ENCODE measurements at regions not wholly inside any gene's neighbourhood (a gene's known extent, or its start where the extent isn't known, plus 50 kb on each side); places are given as distances from the start of the nearest gene placed in this dataset.

DNA sequence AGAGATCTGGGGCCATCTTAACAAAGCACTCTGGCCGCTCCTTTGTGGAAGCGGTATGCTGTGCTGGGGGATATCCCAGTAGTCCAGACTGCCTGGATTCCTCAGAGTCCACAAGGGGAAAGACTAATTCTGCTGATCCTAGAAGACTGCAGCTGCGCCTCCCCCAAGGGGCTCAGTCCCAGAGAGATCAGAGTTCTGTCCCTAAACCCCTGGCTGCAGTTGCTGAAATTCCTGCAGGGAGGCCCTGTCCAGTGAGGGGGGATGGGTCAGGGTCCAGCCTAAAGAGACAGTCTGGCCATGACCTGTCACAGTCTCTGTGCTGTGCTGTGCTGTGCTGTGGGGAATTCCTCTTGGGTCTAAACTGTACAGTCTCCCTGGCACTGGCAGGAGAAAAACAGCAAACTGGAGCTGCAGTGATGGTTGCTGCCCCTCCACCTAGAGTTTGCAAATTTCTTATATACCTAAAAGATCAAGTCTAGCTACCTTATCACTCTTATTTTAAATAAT is 575.1 kb upstream of the UBE2E2 start:
- no peak overlapping the region for H3K4me3 ChIP-seq (ENCODE audit: low read depth in 1 of 2, low read length in 2 of 2)
- H3K4me1 ChIP-seq (ENCODE audit: control insufficient read depth in 1 of 2, insufficient read depth in 2 of 2, low read length in 2 of 2) = no peaks in the 10 kb centered on the region

DNA sequence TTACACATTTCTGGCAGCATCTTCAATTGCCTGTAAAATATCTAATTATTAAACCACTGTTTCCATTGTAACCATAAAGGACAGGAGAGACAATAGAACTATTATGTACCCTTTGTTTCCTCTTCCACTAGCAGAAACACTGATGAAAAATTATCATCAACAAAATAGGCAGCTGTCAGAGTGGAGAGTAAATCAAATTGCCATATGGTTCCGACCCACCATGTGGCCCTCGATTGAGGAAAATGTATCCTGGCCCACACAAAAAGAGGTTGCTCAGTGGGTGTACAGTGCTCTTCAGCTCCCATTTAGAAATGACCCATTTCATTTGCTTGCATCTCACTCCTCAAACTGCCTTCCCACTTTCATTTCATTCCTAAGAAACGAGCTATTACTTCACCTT is 570.6 kb upstream of the UBE2E2 start:
- no peak overlapping the region for H3K4me3 ChIP-seq (ENCODE audit: low read depth in 1 of 2, low read length in 2 of 2)
- no peak overlapping the region for H3K27ac ChIP-seq (ENCODE audit: low read depth, low read length)
- no peak overlapping the region for H3K9ac ChIP-seq (ENCODE audit: low read depth in 1 of 2, low read length in 2 of 2)
- no peaks in the 10 kb centered on the region for H3K27me3 ChIP-seq (ENCODE audit: control insufficient read depth in 1 of 2, insufficient read depth in 2 of 2, low read length in 2 of 2)
- peaks cover 0 to under 1% of the 10 kb centered on the region in 2 donors for H3K9me3 ChIP-seq (ENCODE audit: control insufficient read depth in 1 of 2, low read length in 2 of 2)
- no peaks in the 10 kb centered on the region for H3K36me3 ChIP-seq (ENCODE audit: control insufficient read depth in 1 of 2, insufficient read depth in 2 of 2, low read length in 2 of 2)
- H3K4me1 ChIP-seq (ENCODE audit: control insufficient read depth in 1 of 2, insufficient read depth in 2 of 2, low read length in 2 of 2) = no peaks in the 10 kb centered on the region

More for the DNA sequence above, 575.1 kb upstream of the UBE2E2 start:
- Histone ChIP-seq H3K9me3 (ENCODE audit: control insufficient read depth in 1 of 2, low read length in 2 of 2) (peaks cover 4% of the 10 kb centered on the region in 2 donors), H3K36me3 (ENCODE audit: control insufficient read depth in 1 of 2, insufficient read depth in 2 of 2, low read length in 2 of 2) (no peaks in the 10 kb centered on the region), H3K27me3 (ENCODE audit: control insufficient read depth in 1 of 2, insufficient read depth in 2 of 2, low read length in 2 of 2) (no peaks in the 10 kb centered on the region), H3K9ac (ENCODE audit: low read depth in 1 of 2, low read length in 2 of 2) (no peak overlapping the region), H3K27ac (ENCODE audit: low read depth, low read length) (no peak overlapping the region)

DNA sequence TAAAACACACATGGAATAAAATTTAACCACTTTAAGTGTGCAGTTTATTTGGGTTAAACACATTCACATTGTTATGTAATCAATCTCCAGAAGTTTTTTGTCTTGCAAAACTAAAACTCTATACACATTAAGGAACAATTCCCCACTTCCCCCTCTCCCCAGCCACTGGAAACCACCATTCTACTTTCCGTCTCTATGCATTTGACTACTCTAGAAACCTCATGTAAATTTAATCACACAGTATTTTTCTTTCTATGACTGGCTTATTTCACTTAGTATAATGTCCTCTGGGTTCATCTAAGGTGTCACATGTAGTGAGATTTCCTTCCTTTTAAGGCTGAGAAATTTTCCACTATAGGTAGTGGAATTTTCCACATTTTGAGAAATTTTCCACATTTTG is 568.7 kb upstream of the UBE2E2 start:
- H3K36me3 ChIP-seq (ENCODE audit: control insufficient read depth in 1 of 2, insufficient read depth in 2 of 2, low read length in 2 of 2) = no peaks in the 10 kb centered on the region
- no peak overlapping the region for H3K4me3 ChIP-seq (ENCODE audit: low read depth in 1 of 2, low read length in 2 of 2)

DNA sequence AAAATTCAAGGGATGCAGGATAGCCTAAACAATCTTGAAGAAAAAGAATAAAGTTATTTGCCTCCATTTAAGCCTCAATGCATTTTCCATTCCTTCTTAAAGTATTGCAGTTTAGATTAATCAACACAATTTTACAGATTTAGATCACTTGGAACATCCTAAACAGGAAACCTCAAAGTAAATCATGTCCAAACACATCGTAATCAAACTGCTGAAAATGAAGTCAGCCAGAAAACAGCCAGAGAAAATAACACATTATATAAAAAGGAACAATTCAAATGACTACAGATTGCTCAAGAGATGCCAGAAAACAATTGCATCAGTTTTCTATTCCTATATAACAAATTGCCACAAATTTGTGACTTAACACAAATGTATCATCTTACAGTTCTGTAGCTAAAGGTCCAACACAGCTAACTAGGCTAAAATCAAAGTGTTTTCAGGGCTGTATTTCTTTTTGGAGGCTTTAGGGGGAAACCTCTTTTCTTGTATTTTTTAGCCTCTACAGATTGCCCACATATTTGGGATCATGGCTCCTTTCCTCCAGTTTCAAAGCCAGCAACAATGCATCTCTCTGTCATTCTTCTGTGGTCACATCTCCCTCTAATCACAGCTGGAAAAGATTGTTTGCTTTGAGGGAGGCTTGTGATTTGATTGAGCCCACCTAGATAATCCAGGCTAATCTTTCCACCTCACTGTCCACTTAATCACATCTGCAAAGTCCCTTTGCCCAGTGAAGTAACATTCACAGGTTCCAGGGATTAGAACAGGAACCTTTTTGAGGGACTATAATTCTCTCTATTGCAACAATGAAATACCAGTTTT is 543.3 kb upstream of the UBE2E2 start:
- Histone ChIP-seq H3K4me1 (ENCODE audit: control insufficient read depth in 1 of 2, insufficient read depth in 2 of 2, low read length in 2 of 2) (peaks cover 0 to 3% of the 10 kb centered on the region in 2 donors), H3K27ac (ENCODE audit: low read depth, low read length) (no peak overlapping the region), H3K4me3 (ENCODE audit: low read depth in 1 of 2, low read length in 2 of 2) (no peak overlapping the region), H3K9ac (ENCODE audit: low read depth in 1 of 2, low read length in 2 of 2) (no peak overlapping the region), H3K36me3 (ENCODE audit: control insufficient read depth in 1 of 2, insufficient read depth in 2 of 2, low read length in 2 of 2) (no peaks in the 10 kb centered on the region), H3K27me3 (ENCODE audit: control insufficient read depth in 1 of 2, insufficient read depth in 2 of 2, low read length in 2 of 2) (no peaks in the 10 kb centered on the region), H3K9me3 (ENCODE audit: control insufficient read depth in 1 of 2, low read length in 2 of 2) (peaks cover 2 to 10% of the 10 kb centered on the region in 2 donors)

More for the DNA sequence above, 568.7 kb upstream of the UBE2E2 start:
- no peaks in the 10 kb centered on the region for H3K4me1 ChIP-seq (ENCODE audit: control insufficient read depth in 1 of 2, insufficient read depth in 2 of 2, low read length in 2 of 2)
- no peak overlapping the region for H3K9ac ChIP-seq (ENCODE audit: low read depth in 1 of 2, low read length in 2 of 2)
- no peak overlapping the region for H3K27ac ChIP-seq (ENCODE audit: low read depth, low read length)
- H3K27me3 ChIP-seq (ENCODE audit: control insufficient read depth in 1 of 2, insufficient read depth in 2 of 2, low read length in 2 of 2) = no peaks in the 10 kb centered on the region
- H3K9me3 ChIP-seq (ENCODE audit: control insufficient read depth in 1 of 2, low read length in 2 of 2) = peaks cover 0 to 4% of the 10 kb centered on the region in 2 donors

DNA sequence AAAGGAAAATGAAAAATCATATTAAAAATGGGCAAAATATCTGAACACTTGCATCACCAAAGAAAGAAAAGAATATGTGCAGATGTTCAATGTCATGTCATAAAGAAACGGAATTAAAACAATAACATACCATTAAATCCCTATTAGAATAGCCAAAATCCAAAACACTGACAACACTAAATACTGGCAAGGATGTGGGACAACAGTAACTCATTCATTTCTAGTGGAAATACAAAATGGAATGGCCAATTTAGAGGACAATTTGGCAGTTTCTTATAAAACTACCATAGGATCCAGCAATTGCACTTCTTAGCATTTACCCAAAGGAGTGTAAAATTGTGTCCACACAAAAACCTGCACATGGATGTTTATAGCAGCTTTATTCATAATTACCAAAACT is 542.5 kb upstream of the UBE2E2 start:
- no peak overlapping the region for H3K4me3 ChIP-seq (ENCODE audit: low read depth in 1 of 2, low read length in 2 of 2)

DNA sequence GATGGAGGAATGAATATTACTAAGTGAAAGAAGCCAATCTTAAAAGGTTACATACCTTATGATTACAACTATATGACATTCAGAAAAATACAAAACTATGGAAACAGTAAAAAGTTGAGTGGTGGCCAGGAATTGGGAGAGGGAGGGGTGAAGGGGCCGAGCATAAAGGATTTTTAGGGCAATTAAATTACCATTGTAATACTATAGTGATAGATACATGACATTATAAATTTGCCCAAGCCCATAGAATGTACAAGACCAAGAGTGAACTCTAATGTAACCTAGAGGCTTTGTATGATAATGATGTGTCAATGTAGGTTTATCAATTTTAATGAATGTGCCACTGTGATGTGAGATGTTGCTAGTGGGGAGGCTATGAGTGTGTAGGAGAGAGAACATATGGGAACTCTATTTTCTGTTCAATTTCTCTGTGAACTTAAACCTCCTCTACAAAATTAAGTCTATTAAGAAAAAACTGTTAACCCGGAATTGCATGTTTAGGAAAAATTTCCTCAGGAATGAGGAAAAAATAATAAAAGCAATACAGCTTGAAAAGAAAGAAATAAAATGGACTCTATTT is 541.9 kb upstream of the UBE2E2 start:
- no peak overlapping the region for H3K27ac ChIP-seq (ENCODE audit: low read depth, low read length)
- H3K36me3 ChIP-seq (ENCODE audit: control insufficient read depth in 1 of 2, insufficient read depth in 2 of 2, low read length in 2 of 2) = no peaks in the 10 kb centered on the region
- H3K9me3 ChIP-seq (ENCODE audit: control insufficient read depth in 1 of 2, low read length in 2 of 2) = peaks cover 2 to 10% of the 10 kb centered on the region in 2 donors
- H3K9ac ChIP-seq (ENCODE audit: low read depth in 1 of 2, low read length in 2 of 2) = no peak overlapping the region
- no peaks in the 10 kb centered on the region for H3K27me3 ChIP-seq (ENCODE audit: control insufficient read depth in 1 of 2, insufficient read depth in 2 of 2, low read length in 2 of 2)
- H3K4me3 ChIP-seq (ENCODE audit: low read depth in 1 of 2, low read length in 2 of 2) = no peak overlapping the region
- H3K4me1 ChIP-seq (ENCODE audit: control insufficient read depth in 1 of 2, insufficient read depth in 2 of 2, low read length in 2 of 2) = peaks cover 0 to 3% of the 10 kb centered on the region in 2 donors

More for the DNA sequence above, 542.5 kb upstream of the UBE2E2 start:
- no peak overlapping the region for H3K27ac ChIP-seq (ENCODE audit: low read depth, low read length)
- no peaks in the 10 kb centered on the region for H3K27me3 ChIP-seq (ENCODE audit: control insufficient read depth in 1 of 2, insufficient read depth in 2 of 2, low read length in 2 of 2)
- H3K9ac ChIP-seq (ENCODE audit: low read depth in 1 of 2, low read length in 2 of 2) = no peak overlapping the region
- peaks cover 0 to 3% of the 10 kb centered on the region in 2 donors for H3K4me1 ChIP-seq (ENCODE audit: control insufficient read depth in 1 of 2, insufficient read depth in 2 of 2, low read length in 2 of 2)
- H3K36me3 ChIP-seq (ENCODE audit: control insufficient read depth in 1 of 2, insufficient read depth in 2 of 2, low read length in 2 of 2) = no peaks in the 10 kb centered on the region
- peaks cover 2 to 10% of the 10 kb centered on the region in 2 donors for H3K9me3 ChIP-seq (ENCODE audit: control insufficient read depth in 1 of 2, low read length in 2 of 2)

DNA sequence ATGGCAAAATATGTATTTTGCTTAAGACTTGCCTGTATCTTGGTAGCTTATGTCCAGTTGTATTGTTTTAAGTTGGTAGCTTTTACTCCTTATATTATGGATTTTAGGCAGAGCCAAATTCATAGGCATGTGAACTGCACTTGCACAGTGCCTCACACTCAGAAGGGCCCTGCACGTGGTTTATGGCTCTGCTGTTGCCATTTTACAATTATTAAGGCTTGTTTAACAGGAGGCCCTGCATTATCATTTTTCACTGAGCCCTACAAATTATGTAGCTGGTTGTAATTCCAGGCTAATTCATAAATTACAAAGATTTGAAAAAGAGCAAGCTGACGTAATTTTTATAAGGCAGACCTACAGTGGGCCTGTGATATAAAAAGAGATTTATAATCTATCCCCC is 537.6 kb upstream of the UBE2E2 start:
- no peaks in the 10 kb centered on the region for H3K4me1 ChIP-seq (ENCODE audit: control insufficient read depth in 1 of 2, insufficient read depth in 2 of 2, low read length in 2 of 2)
- H3K9ac ChIP-seq (ENCODE audit: low read depth in 1 of 2, low read length in 2 of 2) = no peak overlapping the region
- no peak overlapping the region for H3K27ac ChIP-seq (ENCODE audit: low read depth, low read length)
- no peaks in the 10 kb centered on the region for H3K36me3 ChIP-seq (ENCODE audit: control insufficient read depth in 1 of 2, insufficient read depth in 2 of 2, low read length in 2 of 2)
- no peak overlapping the region for H3K4me3 ChIP-seq (ENCODE audit: low read depth in 1 of 2, low read length in 2 of 2)
- H3K27me3 ChIP-seq (ENCODE audit: control insufficient read depth in 1 of 2, insufficient read depth in 2 of 2, low read length in 2 of 2) = no peaks in the 10 kb centered on the region
- peaks cover 0 to 3% of the 10 kb centered on the region in 2 donors for H3K9me3 ChIP-seq (ENCODE audit: control insufficient read depth in 1 of 2, low read length in 2 of 2)

DNA sequence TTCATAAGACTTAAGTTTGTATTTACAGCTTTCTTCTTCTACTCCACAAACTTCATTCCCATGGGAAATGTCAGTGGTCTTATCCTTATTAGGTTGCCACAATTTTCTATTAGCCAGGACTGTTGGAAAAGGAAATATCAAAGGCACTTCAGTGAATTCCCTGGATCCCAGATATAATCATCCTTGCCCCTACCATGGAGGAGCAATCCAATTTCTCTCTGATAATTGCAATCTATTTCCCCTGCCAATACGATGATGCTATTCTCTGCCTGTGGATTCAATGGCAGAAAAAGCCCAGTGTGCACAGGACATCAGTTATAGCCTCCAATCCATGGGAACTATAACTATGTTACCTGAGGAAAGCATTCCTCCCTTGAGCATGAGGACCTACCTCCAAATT is 536.4 kb upstream of the UBE2E2 start:
- Histone ChIP-seq H3K4me1 (ENCODE audit: control insufficient read depth in 1 of 2, insufficient read depth in 2 of 2, low read length in 2 of 2) (no peaks in the 10 kb centered on the region), H3K9ac (ENCODE audit: low read depth in 1 of 2, low read length in 2 of 2) (no peak overlapping the region), H3K4me3 (ENCODE audit: low read depth in 1 of 2, low read length in 2 of 2) (no peak overlapping the region), H3K27me3 (ENCODE audit: control insufficient read depth in 1 of 2, insufficient read depth in 2 of 2, low read length in 2 of 2) (no peaks in the 10 kb centered on the region), H3K27ac (ENCODE audit: low read depth, low read length) (no peak overlapping the region), H3K9me3 (ENCODE audit: control insufficient read depth in 1 of 2, low read length in 2 of 2) (peaks cover 0 to 3% of the 10 kb centered on the region in 2 donors), H3K36me3 (ENCODE audit: control insufficient read depth in 1 of 2, insufficient read depth in 2 of 2, low read length in 2 of 2) (no peaks in the 10 kb centered on the region)

DNA sequence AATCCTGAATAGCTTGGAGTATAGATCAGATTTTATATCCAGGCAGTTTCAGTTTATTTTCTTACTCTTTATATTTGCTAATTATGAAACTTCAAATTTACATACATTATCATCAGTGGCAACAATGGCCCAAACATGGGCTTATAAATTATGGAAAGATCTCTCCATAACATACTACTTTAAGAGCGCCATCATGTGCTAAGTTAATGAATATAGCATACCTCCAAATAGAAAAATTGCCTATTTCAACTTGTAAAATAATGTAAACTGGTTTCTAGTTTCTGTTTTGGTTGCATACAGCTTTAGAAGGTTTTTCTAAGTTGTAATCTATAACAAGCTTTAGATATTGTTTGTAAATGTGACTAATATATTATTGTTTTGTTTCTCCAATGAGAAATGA is 531.3 kb upstream of the UBE2E2 start:
- Histone ChIP-seq H3K27me3 (ENCODE audit: control insufficient read depth in 1 of 2, insufficient read depth in 2 of 2, low read length in 2 of 2) (no peaks in the 10 kb centered on the region), H3K9ac (ENCODE audit: low read depth in 1 of 2, low read length in 2 of 2) (no peak overlapping the region), H3K4me3 (ENCODE audit: low read depth in 1 of 2, low read length in 2 of 2) (no peak overlapping the region), H3K9me3 (ENCODE audit: control insufficient read depth in 1 of 2, low read length in 2 of 2) (peaks cover 0 to 3% of the 10 kb centered on the region in 2 donors), H3K36me3 (ENCODE audit: control insufficient read depth in 1 of 2, insufficient read depth in 2 of 2, low read length in 2 of 2) (no peaks in the 10 kb centered on the region), H3K27ac (ENCODE audit: low read depth, low read length) (no peak overlapping the region), H3K4me1 (ENCODE audit: control insufficient read depth in 1 of 2, insufficient read depth in 2 of 2, low read length in 2 of 2) (no peaks in the 10 kb centered on the region)

DNA sequence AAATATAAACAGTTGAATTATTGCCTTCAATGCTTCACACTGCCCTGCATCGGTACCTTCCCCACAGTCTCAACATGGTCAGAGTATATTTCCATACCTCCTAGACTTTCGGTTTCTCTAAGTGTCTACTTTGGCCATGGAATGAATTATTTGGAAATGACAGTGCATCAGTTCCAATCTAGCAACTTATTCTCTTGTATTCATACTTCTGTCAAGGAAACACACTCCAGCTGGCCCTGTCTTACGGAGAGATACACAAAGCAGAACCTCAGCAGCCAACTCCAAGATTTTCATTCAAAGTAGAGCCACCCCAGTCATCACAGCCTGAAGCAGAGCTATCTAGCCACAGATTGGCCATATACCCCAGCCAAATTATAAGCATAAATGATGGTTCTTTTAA is 518.4 kb upstream of the UBE2E2 start:
- Histone ChIP-seq H3K9me3 (ENCODE audit: control insufficient read depth in 1 of 2, low read length in 2 of 2) (peaks cover 0 to 4% of the 10 kb centered on the region in 2 donors), H3K4me3 (ENCODE audit: low read depth in 1 of 2, low read length in 2 of 2) (no peak overlapping the region), H3K27me3 (ENCODE audit: control insufficient read depth in 1 of 2, insufficient read depth in 2 of 2, low read length in 2 of 2) (no peaks in the 10 kb centered on the region), H3K27ac (ENCODE audit: low read depth, low read length) (no peak overlapping the region), H3K36me3 (ENCODE audit: control insufficient read depth in 1 of 2, insufficient read depth in 2 of 2, low read length in 2 of 2) (no peaks in the 10 kb centered on the region), H3K9ac (ENCODE audit: low read depth in 1 of 2, low read length in 2 of 2) (no peak overlapping the region), H3K4me1 (ENCODE audit: control insufficient read depth in 1 of 2, insufficient read depth in 2 of 2, low read length in 2 of 2) (no peaks in the 10 kb centered on the region)

Measured in duodenal mucosa (tissue), 2 donors.